DND-41 (cell line): ENCODE measurements at regions not wholly inside any gene's neighbourhood (a gene's known extent, or its start where the extent isn't known, plus 50 kb on each side); places are given as distances from the start of the nearest gene placed in this dataset.
"Not testable (repeated sequence)": the region's sequence is repeated elsewhere in the genome, so short reads cannot be mapped to it uniquely, and the experiment has no call there.

Experiments
- ATAC-seq: fragments of 200-7000 bp; cut with Tn5 transposase; 3 replicates; pipeline ENCODE4 v1.9.1; 2021; ENCODE audit warnings: low read depth; ENCODE audit not compliant: insufficient read depth
- DNase-seq: peaks from one replicate; pipeline ENCODE4 v3.0.0-alpha.2; 2020
- H2AFZ ChIP-seq: 2 replicates; pipeline ENCODE4 v1.6.0; 2012; ENCODE audit warnings: low read depth, low read length
- H3K27ac ChIP-seq: 2 replicates; pipeline ENCODE4 v1.5.1; 2012; ENCODE audit warnings: low read length, inconsistent platforms
- H3K27me3 ChIP-seq: fragments of 200-600 bp; sonication (generic); 2 replicates; pipeline ENCODE4 v1.6.0; 2012; ENCODE audit warnings: low read length, mild to moderate bottlenecking, inconsistent platforms; ENCODE audit not compliant: insufficient read depth, poor library complexity
- H3K36me3 ChIP-seq: 2 replicates; pipeline ENCODE4 v1.5.1; 2012; ENCODE audit warnings: low read length, inconsistent platforms; ENCODE audit not compliant: insufficient read depth
- H3K4me1 ChIP-seq: 2 replicates; pipeline ENCODE4 v1.5.1; 2012; ENCODE audit warnings: mild to moderate bottlenecking, low read length; ENCODE audit not compliant: insufficient read depth
- H3K4me2 ChIP-seq: 2 replicates; pipeline ENCODE4 v1.6.0; 2012; ENCODE audit warnings: mild to moderate bottlenecking, moderate library complexity, low read length, inconsistent platforms; ENCODE audit not compliant: insufficient read depth
- H3K4me3 ChIP-seq, 2 experiments: fragments of 200-600 bp in 1 of 2; shearing (Covaris generic) in 1 of 2; 2 replicates each; pipeline ENCODE4 v1.5.1; 2012 to 2016; ENCODE audit warnings: inconsistent platforms in 2 of 2, low read length in 2 of 2, mild to moderate bottlenecking in 2 of 2, low read depth in 1 of 2, moderate library complexity in 1 of 2
- H3K79me2 ChIP-seq: 2 replicates; pipeline ENCODE4 v1.6.0; 2012; ENCODE audit warnings: low read length, inconsistent platforms; ENCODE audit not compliant: insufficient read depth
- H3K9ac ChIP-seq: 2 replicates; pipeline ENCODE4 v1.6.0; 2012; ENCODE audit warnings: low read depth, mild to moderate bottlenecking, inconsistent platforms, low read length, moderate library complexity
- H3K9me3 ChIP-seq: 2 replicates; pipeline ENCODE4 v1.5.1; 2012; ENCODE audit warnings: low read length, moderate library complexity, mild to moderate bottlenecking, inconsistent platforms; ENCODE audit not compliant: insufficient read depth, severe bottlenecking
- H4K20me1 ChIP-seq: 2 replicates; pipeline ENCODE4 v1.6.0; 2012; ENCODE audit warnings: low read length; ENCODE audit not compliant: insufficient read depth
- EZH2 ChIP-seq: IDR thresholded peaks from 3 replicates; pipeline ENCODE4 v1.6.1; 2012; ENCODE audit warnings: borderline replicate concordance, low read depth, mild to moderate bottlenecking, moderate library complexity, low read length, inconsistent platforms; ENCODE audit not compliant: severe bottlenecking
- TF ChIP-seq, protein P1 (sequence below): IDR thresholded peaks from 2 replicates; pipeline ENCODE4 v1.5.1; 2012; ENCODE audit warnings: borderline replicate concordance, low read length, moderate library complexity, mild to moderate bottlenecking; ENCODE audit not compliant: poor library complexity, severe bottlenecking; ENCODE audit errors: extremely low read depth

DNA sequence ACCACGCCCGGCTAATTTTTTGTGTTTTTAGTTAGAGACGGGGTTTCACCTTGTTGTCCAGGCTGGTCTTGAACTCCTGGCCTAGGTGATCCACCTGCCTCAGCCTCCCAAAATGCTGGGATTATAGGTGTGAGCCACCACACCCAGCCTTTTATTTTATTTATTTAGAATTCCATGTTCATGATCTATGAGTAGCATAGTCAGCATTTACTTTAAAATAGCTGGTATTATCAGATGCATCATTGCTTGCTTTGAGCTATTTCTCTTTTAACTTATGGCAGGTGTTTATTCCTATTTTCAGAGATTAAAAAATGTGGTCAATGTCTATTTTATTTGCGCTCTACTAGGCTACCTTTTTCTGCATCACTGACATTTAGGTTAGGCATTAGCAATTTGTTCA lies 152.0 kb downstream of the UTRN start:
- no peak for ATAC-seq
- Histone ChIP-seq H3K9me3 (peaks cover 22% of the 10 kb centered on the region), H3K4me2 (no peak overlapping the region), H3K27ac (no peak overlapping the region), H3K27me3 (no peaks in the 10 kb centered on the region), H3K9ac (no peak overlapping the region), H4K20me1 (no peaks in the 10 kb centered on the region), H3K36me3 (peaks cover 74% of the 10 kb centered on the region), H2AFZ (no peak overlapping the region), H3K79me2 (no peaks in the 10 kb centered on the region), H3K4me3 (no peak overlapping the region), H3K4me1 (no peaks in the 10 kb centered on the region)
- DNase-seq = no peak
- TF ChIP-seq, protein P1, sequence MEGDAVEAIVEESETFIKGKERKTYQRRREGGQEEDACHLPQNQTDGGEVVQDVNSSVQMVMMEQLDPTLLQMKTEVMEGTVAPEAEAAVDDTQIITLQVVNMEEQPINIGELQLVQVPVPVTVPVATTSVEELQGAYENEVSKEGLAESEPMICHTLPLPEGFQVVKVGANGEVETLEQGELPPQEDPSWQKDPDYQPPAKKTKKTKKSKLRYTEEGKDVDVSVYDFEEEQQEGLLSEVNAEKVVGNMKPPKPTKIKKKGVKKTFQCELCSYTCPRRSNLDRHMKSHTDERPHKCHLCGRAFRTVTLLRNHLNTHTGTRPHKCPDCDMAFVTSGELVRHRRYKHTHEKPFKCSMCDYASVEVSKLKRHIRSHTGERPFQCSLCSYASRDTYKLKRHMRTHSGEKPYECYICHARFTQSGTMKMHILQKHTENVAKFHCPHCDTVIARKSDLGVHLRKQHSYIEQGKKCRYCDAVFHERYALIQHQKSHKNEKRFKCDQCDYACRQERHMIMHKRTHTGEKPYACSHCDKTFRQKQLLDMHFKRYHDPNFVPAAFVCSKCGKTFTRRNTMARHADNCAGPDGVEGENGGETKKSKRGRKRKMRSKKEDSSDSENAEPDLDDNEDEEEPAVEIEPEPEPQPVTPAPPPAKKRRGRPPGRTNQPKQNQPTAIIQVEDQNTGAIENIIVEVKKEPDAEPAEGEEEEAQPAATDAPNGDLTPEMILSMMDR = no peak
- no peak for TF ChIP-seq EZH2

DNA sequence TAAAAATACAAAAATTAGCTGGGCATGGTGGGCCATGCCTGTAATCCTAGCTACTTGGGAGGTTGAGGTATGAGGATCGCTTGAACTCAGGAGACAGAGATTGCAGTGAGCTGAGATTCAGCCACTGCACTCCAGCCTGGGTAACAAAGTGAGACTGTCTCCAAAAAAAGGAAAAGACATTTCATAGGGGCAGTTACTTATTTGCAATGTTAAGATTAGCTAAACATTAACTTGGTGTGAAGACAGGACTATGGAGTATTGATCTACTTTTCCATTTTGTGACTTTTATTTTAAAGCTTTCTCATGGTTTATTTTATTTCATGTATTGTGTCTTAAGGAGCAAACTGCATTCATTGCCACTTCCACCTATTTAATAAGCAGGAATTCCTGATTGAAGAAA lies 153.0 kb downstream of the UTRN start:
- ATAC-seq = no peak
- no peaks in the 10 kb centered on the region for H4K20me1 ChIP-seq
- H3K4me1 ChIP-seq = no peaks in the 10 kb centered on the region
- H3K27ac ChIP-seq = no peak overlapping the region
- peaks cover 22% of the 10 kb centered on the region for H3K9me3 ChIP-seq
- H3K79me2 ChIP-seq = no peaks in the 10 kb centered on the region
- no peak overlapping the region for H3K4me3 ChIP-seq
- DNase-seq = no peak
- H3K4me2 ChIP-seq = no peak overlapping the region
- H3K36me3 ChIP-seq = peaks cover 80% of the 10 kb centered on the region
- no peaks in the 10 kb centered on the region for H3K27me3 ChIP-seq
- TF ChIP-seq, protein P1 = no peak
- TF ChIP-seq EZH2 = no peak
- H3K9ac ChIP-seq = no peak overlapping the region
- no peak overlapping the region for H2AFZ ChIP-seq

DNA sequence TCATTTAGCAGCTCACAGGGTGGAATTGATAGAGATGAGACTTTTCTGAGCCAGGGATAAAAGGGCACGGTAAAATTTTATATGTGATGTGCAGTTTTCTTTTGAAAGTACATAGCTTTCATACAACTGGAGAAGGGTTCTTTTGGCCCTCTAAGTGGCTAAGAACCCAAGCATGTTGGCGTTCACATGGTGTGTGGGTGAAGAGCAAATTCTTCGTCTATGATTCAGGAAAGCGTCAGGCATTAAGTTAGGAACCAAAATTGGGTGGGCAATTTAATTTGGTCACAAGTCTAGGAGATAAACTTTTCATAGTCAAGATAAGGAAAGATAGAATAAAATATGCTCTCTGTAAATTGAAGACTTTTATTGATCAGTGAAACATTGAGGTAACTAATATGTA lies 153.9 kb downstream of the UTRN start:
- Histone ChIP-seq H3K27me3 (no peaks in the 10 kb centered on the region), H3K9me3 (peaks cover 22% of the 10 kb centered on the region), H3K36me3 (peaks cover 85% of the 10 kb centered on the region), H2AFZ (no peak overlapping the region), H3K4me1 (no peaks in the 10 kb centered on the region), H4K20me1 (no peaks in the 10 kb centered on the region), H3K9ac (no peak overlapping the region), H3K79me2 (no peaks in the 10 kb centered on the region), H3K4me3 (no peak overlapping the region), H3K27ac (no peak overlapping the region), H3K4me2 (no peak overlapping the region)
- TF ChIP-seq EZH2 = no peak
- TF ChIP-seq, protein P1 = no peak
- DNase-seq (no peak), ATAC-seq (no peak)

DNA sequence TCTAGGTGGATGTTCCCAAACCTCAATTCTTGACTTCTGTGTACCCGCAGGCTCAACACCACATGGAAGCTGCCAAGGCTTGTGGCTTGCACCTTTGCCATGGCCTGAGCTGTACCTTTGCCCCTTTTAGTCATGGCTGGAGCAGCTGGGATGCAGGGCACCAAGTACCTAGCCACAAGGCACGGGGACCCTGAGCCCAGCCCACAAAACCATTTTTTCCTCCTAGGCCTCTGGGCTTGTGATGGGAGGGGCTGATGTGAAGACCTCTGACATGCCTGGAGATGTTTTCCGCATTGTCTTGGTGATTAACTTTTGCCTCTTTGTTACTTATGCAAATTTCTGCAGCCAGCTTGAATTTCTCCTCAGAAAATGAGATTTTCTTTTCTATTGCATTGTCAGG lies 156.7 kb downstream of the UTRN start:
- H3K36me3 ChIP-seq = peaks cover 87% of the 10 kb centered on the region
- not testable (repeated sequence) for H3K4me1 ChIP-seq

More for the DNA sequence above, 156.7 kb downstream of the UTRN start:
- H3K9ac ChIP-seq, H3K4me3 ChIP-seq, ATAC-seq, DNase-seq, H3K79me2 ChIP-seq, H2AFZ ChIP-seq, H4K20me1 ChIP-seq, H3K27me3 ChIP-seq, H3K4me2 ChIP-seq, H3K27ac ChIP-seq: not testable (repeated sequence)
- H3K9me3 ChIP-seq = peaks cover 22% of the 10 kb centered on the region
